Activated CD4-positive, CD25-positive, alpha-beta regulatory T cell treated with anti-CD3 and anti-CD28 coated beads, Interleukin-2, amount 50 U/mL, for 24 hours (primary cell): ENCODE measurements at regions not wholly inside any gene's neighbourhood (a gene's known extent, or its start where the extent isn't known, plus 50 kb on each side); places are given as distances from the start of the nearest gene placed in this dataset.
A peak's percentile ranks its signal among the peaks of the same experiment; 100 is the strongest.
"Not testable (repeated sequence)": the region's sequence is repeated elsewhere in the genome, so short reads cannot be mapped to it uniquely, and the experiment has no call there.

Experiments
- ATAC-seq, 2 donors: fragments of 150-1000 bp; cut with Tn5 transposase; one replicate each; pipeline ENCODE4 v1.10.0; 2021; ENCODE audit warnings: mild to moderate bottlenecking in 1 of 2, moderate library complexity in 1 of 2

DNA sequence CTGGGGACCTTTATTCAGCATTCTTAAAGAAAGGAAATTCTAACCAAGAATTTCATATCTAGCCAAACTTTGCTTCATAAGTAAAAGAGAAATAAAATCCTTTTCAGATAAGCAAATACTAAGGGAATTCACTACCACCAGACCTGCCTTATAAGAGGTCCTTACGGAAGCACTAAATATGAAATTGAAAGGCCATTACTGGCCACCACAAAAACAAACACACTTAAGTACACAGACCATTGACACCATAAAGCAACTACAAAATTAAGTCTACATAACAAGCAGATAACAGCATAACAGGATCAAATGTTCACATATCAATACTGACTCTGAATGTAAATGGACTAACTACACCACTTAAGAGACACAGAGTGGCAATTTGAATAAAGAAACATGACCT, 361.4 kb upstream of the POU5F2 start:
- no peak for ATAC-seq

DNA sequence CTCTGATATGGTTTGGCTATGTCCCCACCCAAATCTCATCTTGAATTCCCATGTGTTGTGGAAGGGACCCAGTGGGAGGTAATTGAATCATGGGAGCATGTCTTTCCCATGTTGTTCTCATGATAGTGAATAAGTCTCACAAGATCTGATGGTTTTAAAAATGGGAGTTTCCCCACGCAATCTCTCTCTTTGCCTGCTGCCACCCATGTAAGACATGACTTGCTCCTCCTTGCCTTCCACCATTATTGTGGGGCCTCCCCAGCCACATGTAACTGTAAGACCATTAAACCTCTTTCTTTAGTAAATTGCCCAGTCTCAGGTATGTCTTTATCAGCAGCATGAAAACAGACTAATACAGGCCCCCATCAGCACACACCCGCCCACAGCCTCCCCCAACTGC, 356.0 kb upstream of the POU5F2 start:
- not testable (repeated sequence) for ATAC-seq

DNA sequence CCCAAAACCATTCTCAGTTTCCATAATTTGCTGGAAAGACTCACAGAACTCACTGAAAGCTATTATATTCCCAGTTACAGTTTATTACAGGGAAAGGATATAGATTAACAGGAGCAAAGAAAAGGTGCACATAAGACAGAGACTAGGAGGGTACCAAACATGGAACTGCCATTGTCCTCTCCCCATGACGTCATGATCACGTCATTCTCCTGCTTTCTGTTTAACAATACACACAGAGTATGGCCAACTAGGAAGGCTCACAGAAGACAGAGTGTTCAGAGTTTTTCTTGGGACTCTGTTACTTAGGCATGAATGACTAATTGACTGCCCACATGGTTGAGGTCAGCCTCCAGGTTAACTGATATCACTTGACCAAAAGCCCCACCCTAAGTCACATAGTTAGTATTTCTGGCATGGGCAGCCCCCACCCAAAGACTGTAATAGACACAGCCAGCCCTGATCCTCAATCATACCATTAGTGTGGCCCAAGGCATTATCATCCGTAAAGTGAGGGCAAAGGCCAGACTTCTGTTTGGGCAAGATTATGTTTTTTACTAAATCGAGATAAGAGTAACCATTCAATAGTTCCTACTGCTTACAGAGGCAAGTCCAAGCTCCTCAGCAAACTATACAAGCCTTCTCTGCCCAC, 353.5 kb upstream of the POU5F2 start:
- no peak for ATAC-seq

DNA sequence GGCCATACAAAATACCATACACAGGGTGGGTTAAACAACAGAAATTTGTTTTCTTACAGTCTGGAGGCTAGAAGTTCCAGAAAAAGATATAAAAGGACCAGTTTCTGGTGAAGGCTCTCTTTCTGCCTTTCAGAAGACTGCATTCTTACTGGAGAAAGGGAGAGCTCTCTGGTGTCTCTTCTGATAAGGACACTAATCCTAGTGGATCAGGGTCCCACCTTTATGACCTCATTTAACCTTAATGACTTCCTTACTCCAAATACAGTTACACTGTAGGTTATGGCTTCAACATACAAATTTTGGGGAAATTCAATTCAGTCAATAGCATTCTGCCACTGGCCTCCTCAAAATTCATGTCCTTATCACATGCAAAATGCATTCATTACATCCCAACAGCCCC, 351.9 kb upstream of the POU5F2 start:
- no peak for ATAC-seq

DNA sequence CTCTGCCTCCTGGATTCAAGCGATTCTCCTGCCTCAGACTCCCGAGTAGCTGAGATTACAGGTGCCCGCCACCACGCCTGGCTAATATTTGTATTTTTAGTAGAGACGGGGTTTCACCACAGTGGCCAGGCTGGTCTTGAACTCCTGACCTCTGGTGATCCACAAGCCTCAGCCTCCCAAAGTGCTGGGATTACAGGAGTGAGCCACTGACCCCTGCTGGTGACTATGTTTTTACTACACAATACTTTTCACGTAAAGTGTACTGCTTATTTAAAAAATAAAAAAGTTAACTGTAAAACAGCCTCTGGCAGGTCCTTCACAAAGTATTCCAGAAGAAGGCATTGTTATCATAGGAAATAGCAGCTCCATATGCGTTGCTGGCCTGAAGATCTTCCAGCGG, 345.2 kb upstream of the POU5F2 start:
- not testable (repeated sequence) for ATAC-seq

DNA sequence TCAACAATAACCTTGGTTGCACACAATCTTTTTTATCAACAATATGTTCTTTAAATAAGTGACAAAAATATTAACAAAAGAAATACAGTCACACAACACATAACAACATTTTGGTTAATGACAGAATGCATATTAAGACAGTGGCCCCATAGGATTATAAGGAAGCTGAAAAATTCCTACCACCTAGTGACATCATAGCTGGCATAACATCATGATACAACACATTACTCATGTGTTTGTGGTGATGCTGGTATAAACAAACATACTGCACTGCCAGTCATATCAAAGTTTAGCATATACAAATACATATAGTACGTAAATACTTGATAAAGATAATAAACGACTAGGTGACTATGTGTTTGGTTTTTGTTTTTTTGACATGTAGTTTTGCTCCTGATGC, 344.8 kb upstream of the POU5F2 start:
- ATAC-seq, result no peak

DNA sequence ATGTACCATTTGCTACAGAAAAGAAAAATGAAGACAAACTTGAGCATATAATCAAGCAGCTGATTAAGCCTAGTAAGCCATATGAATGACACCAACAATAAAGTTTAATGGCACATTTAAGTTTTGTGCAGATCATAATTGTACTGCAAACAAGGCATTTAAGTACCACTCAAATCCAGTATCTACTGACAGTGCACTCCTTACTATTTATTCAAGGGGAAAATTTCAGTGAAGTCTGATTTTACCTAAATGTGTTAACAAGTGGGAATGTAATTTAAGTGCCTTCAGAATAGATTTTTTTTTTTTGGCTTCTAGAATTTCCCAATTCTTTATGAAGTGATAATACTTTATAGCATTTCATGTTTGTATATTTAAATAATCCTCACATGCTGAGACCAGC, 341.0 kb upstream of the POU5F2 start:
- no peak for ATAC-seq

DNA sequence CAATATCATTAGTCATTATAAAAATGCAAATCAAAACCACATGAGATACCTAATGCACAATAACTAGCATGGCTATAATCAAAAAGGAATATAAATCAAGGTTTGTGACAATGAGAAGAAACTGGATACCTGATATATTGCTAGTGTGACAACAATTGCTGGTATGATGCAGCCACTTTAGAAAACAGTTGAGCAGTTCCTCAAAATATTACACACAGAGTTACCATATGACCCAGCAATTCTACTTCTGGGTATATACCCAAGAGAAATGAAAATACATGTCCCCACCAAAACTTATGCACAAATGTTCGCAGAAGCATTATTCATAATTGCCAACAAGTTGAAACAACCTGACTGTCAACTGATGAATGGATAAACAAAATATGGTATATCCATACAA, 339.7 kb upstream of the POU5F2 start:
- ATAC-seq, result no peak

DNA sequence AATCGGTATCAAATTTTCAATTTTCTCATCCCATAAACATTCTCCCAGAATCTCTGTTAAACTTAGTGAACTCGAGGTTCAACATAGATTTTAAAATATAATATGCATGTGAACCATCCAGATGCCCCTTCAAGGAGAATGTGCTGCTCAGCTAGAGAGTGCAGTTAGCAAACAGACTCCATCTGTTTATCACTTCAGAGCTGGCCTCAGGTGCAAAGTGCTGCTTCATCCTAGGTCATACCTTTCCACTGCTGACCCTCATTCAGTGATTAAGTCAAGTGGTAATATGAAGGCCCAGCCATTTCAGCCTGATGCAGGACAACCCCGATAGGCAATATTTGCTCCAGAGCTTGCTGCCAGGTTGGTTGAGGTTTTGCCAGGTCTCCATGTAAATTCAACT, 339.0 kb upstream of the POU5F2 start:
- ATAC-seq, result no peak

DNA sequence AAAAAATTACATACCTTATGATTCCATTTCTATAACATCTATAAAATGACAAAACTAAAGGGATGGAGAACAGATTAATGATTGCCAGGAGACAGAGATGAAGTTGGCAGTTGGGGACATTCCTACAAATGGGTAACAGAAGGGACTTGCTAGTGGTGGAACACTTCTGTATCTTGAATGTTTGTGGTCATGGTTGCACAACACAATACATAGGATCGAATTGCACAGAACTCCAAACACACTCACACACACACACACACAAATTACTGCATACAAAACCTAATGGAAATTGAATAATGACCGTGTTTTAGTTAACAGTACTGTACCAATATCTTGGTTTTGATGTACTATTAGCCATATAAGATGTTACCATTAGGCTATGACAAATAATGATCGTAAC, 330.7 kb upstream of the POU5F2 start:
- ATAC-seq, result no peak

DNA sequence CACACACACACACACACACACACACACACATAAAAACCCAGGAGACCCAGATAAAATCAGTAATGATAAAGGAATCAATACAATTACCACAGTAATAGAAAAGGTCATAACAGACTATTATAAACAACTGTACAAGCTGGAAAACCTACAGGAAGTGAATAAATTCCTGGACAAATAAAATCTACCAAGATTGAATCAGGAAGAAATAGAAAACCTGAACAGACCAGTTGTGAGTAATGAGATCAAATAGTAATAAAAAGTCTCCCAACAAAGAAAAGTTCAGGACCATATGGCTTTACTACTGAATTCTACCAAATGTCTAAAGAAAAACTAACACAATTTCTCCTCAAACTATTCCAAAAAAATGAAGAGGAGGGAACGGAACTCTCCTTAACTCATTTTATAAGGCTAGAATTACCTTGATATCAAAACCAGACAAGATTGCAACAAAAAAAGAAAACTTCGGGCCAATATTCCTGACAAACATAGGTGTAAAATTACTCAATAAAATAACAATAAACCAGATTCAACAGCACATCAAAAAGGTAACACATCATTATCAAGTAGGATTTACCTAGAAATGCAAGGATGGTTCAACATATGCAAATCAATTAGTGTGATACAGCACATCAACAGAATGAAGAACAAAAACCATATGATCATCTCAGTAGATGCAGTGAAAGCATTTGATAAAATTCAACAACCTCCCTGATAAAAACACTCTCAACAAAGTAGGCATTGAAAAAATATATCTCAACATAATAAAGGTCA, 325.2 kb upstream of the POU5F2 start:
- ATAC-seq, result no peak

DNA sequence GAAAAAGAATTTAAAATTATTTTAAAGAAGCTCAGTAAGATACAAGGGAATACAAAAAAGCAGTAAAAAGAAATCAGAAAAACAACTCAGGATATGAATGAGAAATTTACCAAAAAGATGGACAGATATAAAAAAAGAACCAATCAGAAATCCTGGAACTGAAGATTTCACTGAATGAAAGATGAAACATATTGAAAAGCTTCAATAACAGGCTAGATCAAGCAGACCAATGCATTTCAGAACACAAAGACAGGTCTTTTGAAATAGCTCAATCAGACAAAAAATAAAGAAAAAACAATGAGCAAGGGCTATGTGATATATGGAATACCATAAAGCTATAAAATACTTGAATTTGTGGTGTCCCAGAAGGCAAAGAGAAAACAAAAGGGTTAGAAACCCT, 322.6 kb upstream of the POU5F2 start:
- ATAC-seq, result no peak

DNA sequence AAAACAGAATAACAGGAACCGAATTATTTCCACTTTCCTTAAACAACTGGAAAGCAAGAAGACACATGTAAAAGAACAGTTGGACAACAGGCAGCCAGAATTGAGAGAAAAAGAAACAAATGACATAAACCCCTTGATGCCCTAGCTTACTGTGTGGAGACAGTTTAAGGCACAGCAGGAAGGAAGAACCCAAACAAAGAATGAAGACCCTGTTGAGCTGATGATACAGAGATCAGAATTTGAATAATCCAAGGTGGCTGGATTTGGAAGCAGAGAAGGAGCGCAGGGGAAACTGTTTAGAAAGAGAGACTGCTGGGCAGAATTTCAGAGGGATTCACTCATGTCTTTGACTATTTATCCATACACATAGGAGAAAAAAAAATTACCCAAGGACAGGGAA, 316.3 kb upstream of the POU5F2 start:
- ATAC-seq, result no peak

DNA sequence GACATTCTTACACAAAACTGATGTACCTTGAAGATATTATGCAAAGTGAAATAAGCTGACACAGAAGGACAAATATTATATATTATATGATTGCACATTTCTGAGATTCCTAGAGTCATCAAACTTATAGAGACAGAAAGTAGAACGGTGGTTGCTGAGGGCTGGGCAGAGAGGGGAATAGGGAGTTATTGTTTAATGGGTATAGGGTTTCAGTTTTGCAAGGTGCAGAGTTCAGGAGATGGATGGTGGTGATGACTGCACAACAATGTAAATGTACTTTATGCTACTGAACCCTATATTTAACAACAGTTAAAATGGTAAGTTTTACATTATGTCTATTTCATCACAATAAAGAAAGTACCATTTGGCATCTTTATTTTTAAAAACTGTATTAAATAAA, 315.8 kb upstream of the POU5F2 start:
- ATAC-seq, result no peak

DNA sequence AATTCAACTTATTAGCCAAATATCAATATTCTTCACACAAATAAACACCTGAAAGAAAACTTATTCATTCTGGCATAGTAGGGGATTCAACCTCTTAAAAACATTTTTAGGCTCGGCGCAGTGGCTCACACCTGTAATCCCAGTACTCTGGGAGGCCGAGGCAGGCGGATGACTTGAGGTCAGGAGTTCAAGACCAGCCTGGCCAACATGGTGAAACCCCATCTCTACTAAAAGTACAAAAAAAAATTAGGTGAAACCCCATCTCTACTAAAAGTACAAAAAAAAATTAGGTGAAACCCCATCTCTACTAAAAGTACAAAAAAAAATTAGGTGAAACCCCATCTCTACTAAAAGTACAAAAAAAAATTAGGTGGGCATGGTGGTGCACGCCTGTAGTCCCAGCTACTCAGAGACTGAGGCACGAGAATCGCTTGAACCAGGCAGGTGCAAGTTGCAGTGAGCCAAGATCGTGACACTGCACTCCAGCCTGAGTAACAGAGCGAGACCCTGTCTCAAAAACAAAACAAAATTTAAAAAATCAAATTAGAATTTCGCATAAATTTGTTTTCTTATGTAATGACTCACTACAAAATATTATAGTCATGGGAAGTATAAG, 308.0 kb upstream of the POU5F2 start:
- peak in 1 of 2 donors; percentile 3 for ATAC-seq

DNA sequence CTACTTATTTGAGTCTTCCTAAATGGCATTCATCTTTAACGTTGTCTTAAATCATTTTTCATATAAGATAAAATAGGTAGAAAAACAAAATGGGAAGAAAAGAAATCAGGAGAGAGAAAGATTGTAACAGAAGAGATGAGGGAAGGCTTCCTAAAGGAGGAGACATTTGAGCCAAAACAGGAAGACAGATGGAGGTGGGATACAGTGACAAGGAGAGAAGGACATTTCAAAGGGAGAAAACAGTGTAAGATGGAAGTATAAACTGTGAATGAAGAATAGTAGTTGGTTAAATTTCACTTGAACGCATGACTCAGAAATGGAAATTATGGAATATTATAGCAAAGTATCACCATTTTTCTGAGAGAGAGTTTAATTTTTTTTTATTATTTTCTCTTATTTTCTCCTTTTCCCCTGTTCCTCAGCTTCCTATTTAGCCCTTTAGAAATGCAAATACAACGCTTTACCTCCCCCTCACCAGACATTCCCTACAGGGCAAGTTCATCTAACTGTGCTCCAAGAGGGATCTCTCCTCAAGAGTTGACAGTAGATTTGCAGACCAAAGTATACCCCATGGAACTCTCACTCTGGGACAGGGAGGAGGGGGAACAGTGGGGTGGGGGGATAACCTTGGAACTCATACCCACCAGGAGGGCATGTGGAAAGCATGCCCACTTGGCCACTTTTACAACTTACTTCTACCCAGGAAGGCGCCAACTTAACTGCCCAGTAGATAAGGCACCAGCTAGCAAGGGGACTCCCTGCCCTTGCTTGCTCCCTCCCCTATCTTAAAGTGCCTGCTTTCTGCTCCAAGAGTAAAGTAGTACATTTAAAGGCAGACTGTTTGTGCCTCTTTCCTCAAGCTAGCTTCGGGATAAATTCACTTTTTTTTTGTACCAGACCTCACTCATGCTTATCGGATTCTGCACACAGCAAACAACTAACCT, 304.7 kb upstream of the POU5F2 start:
- no peak for ATAC-seq

DNA sequence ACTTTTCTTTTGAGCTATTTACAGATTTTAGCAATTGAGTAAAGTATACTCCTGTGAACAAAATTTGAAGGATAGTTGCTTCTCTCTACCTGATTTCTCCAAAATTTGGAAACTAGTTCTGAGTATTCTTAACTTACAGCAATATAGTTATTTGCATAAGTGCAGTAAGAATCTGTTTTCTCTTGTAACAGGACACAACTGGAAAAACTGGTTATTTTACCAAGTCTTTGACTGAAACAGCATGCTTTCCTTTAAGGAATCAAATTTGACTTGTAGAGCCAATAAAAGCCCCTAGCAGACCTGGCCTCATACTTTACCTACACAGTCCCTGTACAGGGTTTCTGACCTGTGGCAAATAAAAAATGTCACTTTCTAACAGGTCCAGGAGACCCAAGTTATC, 301.9 kb upstream of the POU5F2 start:
- no peak for ATAC-seq

DNA sequence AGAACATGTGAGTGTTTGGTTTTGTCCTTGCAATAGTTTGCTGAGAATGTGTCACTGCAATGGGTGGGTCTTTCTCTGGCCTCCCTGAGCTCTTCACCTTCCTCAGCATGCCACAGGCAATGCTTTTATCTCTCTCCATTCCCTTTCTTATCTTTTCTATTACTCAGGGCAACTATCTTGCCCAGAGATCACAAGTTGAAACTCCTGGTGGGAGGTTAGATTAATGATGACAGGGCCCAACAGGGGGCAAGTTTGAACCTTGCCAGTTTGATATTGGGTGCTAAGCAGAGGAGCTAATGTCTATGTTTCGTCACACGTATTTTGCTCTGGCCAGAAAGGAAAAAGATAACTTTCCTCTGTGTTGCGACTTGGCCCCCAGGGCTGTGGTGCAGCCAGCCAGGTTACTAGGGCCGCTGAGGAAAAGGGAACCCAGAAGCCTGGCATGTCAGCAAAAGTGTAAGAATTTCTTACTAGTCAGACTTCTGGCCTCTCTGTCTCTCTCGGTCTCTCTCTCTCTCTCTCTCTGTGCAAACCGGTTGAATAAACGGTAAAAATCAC, 299.3 kb upstream of the POU5F2 start:
- ATAC-seq, result no peak

DNA sequence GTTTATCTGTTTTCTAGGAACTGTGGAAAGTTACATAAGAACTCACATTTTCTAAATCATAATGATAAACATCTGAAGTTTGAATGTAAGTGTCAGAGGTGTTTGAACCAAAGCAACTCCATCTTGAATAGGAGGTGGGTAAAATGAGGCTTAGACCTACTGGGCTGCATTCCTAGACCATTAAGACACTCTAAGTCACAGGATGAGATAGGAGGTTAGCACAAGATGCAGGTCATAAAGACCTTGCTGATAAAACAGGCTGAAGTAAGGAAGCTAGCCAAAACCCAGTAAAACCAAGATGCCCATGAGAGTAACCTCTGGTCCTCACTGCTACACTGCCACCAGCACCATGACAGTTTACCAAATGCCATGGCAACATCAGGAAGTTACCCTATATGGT, 297.7 kb upstream of the POU5F2 start:
- ATAC-seq, result no peak

DNA sequence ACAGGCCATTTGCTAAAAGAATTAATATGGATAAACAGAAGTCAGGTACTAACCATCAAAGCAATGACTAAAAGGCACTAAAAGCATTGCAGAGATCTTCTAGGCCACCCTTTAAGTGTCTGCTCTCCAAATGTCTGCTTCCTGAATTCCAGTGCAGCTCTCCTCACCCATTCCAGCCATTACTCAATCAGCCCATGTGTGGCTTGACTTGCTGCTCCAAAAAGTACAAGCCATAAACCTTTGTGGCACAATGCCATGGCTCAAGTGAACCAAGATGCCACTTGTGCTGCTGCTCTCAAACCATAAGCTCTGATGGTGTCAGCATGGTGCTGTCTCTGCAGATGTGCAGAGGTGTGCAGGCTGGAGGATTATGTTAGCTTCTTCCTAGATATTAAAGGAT, 290.2 kb upstream of the POU5F2 start:
- ATAC-seq, result no peak

DNA sequence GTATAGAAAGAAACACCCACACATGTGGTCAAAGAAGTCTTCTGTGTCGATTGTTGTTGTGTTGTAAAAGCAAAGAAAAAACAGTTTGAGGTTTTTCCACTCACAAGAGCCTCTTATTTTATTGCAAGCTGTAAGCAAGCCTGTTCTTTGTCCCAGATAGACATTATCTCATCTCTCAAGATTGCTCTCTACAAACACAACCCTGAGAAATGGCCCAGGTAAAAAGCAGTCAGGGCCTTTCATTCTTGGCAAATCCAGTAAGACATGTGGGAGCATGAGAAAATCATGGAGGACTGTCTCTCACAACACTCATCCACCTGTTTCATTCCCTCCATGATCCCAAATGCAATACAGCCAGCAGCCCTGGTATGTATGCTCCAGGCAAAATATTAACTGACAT, 286.6 kb upstream of the POU5F2 start:
- no peak for ATAC-seq

DNA sequence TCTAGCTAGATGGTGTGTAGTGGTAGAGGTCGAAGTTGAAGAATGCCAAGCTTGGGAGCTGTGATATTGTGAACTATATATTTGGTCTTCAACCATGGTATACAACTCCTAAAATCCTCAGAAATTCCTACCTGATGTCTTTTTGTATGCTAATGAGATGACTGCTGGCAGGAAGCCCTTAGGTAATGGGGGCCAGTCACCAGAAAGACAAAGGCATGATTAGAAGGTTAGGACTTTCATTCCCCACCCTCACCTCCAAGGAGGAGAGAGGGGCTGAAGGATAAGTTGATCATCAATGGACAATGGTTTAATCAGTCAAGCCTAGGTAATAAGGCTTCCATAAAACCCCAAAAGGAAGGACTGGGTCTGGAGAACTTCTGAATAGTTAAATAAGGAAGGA, 285.7 kb upstream of the POU5F2 start:
- no peak for ATAC-seq
